ENCODE measurements at regions not wholly inside any gene's neighbourhood (a gene's known extent, or its start where the extent isn't known, plus 50 kb on each side); places are given as distances from the start of the nearest gene placed in this dataset.
A peak's percentile ranks its signal among the peaks of the same experiment; 100 is the strongest.

DNA sequence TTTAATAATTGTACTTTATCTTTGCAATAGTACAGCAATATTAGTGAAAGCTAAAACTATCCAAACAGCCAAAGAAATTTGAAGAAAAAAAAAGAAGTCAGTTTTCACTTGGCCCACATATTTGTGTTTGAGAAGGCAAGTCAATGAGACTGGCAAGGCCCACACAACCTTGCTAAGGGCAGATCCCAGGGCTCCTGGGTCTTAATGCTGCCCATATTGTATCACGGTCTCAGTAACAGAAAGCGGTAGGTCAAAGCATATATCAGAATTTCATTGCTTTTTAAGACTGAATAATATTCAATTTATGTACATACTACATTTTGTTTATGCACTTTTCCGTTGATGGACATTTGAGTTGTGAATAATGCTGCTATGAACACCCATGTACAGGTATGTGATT lies 262.0 kb upstream of the TOPAZ1 start:
- Histone ChIP-seq H3K27ac (ENCODE audit: low read depth, low read length, severe bottlenecking) (no peak overlapping the region), H3K9me3 (ENCODE audit: control insufficient read depth, low read length) (no peaks in the 10 kb centered on the region), H3K36me3 (ENCODE audit: control insufficient read depth, insufficient read depth, low read length) (no peaks in the 10 kb centered on the region), H3K4me1 (ENCODE audit: control insufficient read depth, insufficient read depth, low read length, poor library complexity, severe bottlenecking) (no peaks in the 10 kb centered on the region), H3K4me3 (ENCODE audit: extremely low read depth, insufficient read depth, low read length, poor library complexity, severe bottlenecking) (no peak overlapping the region)
- WGBS, 2 experiments (ENCODE audit: insufficient coverage in 2 of 2) = 80% methylated on average over 1 of the region's 3 CpGs; no CpG with 5 or more reads in 1 of the 2 experiments

- Histone ChIP-seq H3K4me3 (ENCODE audit: extremely low read depth, insufficient read depth, low read length, poor library complexity, severe bottlenecking) (peak overlapping the region; percentile 25), H3K27ac (ENCODE audit: low read depth, low read length, severe bottlenecking) (no peak overlapping the region)
- 0 to 1% methylated on average over 50 to 61 of the region's 73 CpGs for WGBS, 2 experiments (ENCODE audit: insufficient coverage in 2 of 2)
Measured at GRCh38 chr3:43994657-43995546, 246.8 kb upstream of the TOPAZ1 start.

GRCh38 chr3:43995547-43996378 lies 245.9 kb upstream of the TOPAZ1 start:
- H3K4me1 ChIP-seq (ENCODE audit: control insufficient read depth, insufficient read depth, low read length, poor library complexity, severe bottlenecking) = peaks cover 3% of the 10 kb centered on the region
- H3K4me3 ChIP-seq (ENCODE audit: extremely low read depth, insufficient read depth, low read length, poor library complexity, severe bottlenecking) = peak overlapping the region; percentile 25
- H3K27ac ChIP-seq (ENCODE audit: low read depth, low read length, severe bottlenecking) = no peak overlapping the region
- 0 to 1% methylated on average over 34 to 35 of the region's 58 CpGs for WGBS, 2 experiments (ENCODE audit: insufficient coverage in 2 of 2)
- no peaks in the 10 kb centered on the region for H3K9me3 ChIP-seq (ENCODE audit: control insufficient read depth, low read length)
- H3K36me3 ChIP-seq (ENCODE audit: control insufficient read depth, insufficient read depth, low read length) = no peaks in the 10 kb centered on the region

More at GRCh38 chr3:43994657-43995546, 246.8 kb upstream of the TOPAZ1 start:
- Histone ChIP-seq H3K4me1 (ENCODE audit: control insufficient read depth, insufficient read depth, low read length, poor library complexity, severe bottlenecking) (peaks cover 3% of the 10 kb centered on the region), H3K9me3 (ENCODE audit: control insufficient read depth, low read length) (no peaks in the 10 kb centered on the region), H3K36me3 (ENCODE audit: control insufficient read depth, insufficient read depth, low read length) (no peaks in the 10 kb centered on the region)

- Histone ChIP-seq H3K4me3 (ENCODE audit: extremely low read depth, insufficient read depth, low read length, poor library complexity, severe bottlenecking) (peak overlapping the region; percentile 25), H3K27ac (ENCODE audit: low read depth, low read length, severe bottlenecking) (no peak overlapping the region), H3K4me1 (ENCODE audit: control insufficient read depth, insufficient read depth, low read length, poor library complexity, severe bottlenecking) (peaks cover 3% of the 10 kb centered on the region), H3K9me3 (ENCODE audit: control insufficient read depth, low read length) (no peaks in the 10 kb centered on the region), H3K36me3 (ENCODE audit: control insufficient read depth, insufficient read depth, low read length) (no peaks in the 10 kb centered on the region)
- WGBS, 2 experiments (ENCODE audit: insufficient coverage in 2 of 2) = 0% methylated on average over 56 to 58 of the region's 71 CpGs
Measured at GRCh38 chr3:43996379-43997301, 245.0 kb upstream of the TOPAZ1 start.

- Histone ChIP-seq H3K27ac (ENCODE audit: low read depth, low read length, severe bottlenecking) (no peak overlapping the region), H3K4me3 (ENCODE audit: extremely low read depth, insufficient read depth, low read length, poor library complexity, severe bottlenecking) (no peak overlapping the region)
- 0 to 5% methylated on average over 3 of the region's 12 CpGs for WGBS, 2 experiments (ENCODE audit: insufficient coverage in 2 of 2)
Measured at GRCh38 chr3:43997316-43997715, 244.4 kb upstream of the TOPAZ1 start.

DNA sequence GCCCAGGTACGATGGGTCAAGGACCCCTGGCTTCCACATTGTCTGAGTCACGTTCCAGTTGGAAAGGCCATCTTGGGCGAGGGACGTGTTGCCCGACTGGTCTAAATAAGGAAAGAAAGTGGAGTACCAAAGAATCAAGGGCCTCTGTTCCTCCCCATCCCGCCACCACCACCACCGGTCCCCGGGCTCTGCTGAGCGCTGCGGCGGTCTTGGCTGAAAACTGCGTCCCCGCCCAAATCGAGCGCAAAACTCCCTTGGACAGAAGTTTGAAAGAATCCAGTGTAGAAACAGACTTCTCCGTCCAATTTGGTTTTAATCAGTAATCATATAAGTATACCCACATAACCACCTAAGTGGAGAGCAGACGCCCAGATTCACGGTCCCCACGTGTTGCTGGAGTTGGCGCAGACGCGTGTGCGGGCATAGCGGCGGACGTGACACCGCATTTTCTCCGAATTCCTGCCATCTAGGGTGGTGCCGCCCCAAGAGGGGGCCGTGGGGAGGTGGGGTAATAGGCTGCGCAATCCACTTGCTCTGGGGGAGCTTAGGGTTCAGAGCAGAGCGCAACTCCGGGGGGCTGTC lies 243.8 kb upstream of the TOPAZ1 start:
- no peak overlapping the region for H3K27ac ChIP-seq (ENCODE audit: low read depth, low read length, severe bottlenecking)
- H3K4me1 ChIP-seq (ENCODE audit: control insufficient read depth, insufficient read depth, low read length, poor library complexity, severe bottlenecking) = peaks cover 3% of the 10 kb centered on the region
- H3K9me3 ChIP-seq (ENCODE audit: control insufficient read depth, low read length) = no peaks in the 10 kb centered on the region
- peak overlapping the region; percentile 49 for H3K4me3 ChIP-seq (ENCODE audit: extremely low read depth, insufficient read depth, low read length, poor library complexity, severe bottlenecking)
- WGBS, 2 experiments (ENCODE audit: insufficient coverage in 2 of 2) = 1 to 3% methylated on average over 19 to 29 of the region's 33 CpGs
- H3K36me3 ChIP-seq (ENCODE audit: control insufficient read depth, insufficient read depth, low read length) = no peaks in the 10 kb centered on the region

More at GRCh38 chr3:43997316-43997715, 244.4 kb upstream of the TOPAZ1 start:
- Histone ChIP-seq H3K4me1 (ENCODE audit: control insufficient read depth, insufficient read depth, low read length, poor library complexity, severe bottlenecking) (peaks cover 3% of the 10 kb centered on the region), H3K36me3 (ENCODE audit: control insufficient read depth, insufficient read depth, low read length) (no peaks in the 10 kb centered on the region), H3K9me3 (ENCODE audit: control insufficient read depth, low read length) (no peaks in the 10 kb centered on the region)

DNA sequence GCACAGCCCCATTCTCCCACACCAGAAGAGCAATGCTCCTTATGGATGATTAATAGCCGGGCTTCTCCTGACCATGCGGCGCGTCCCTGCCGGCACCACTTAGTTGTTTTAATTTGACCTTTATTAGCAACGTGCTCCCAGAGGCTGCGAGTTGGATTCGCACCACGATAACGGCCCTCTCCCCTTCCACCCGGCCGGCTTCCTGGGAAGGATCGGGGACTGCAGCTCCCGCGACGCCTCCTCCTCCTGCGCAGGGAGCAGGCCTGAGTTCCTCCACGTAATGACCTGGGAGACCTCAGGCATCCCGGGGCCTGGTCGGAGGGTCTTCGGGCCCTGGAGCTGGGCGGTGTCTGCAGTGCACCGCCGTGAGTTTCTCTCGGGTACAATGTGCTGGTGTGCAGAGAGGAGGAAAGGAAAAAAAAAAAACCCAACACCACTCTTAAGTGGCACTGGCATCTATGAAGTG lies 243.3 kb upstream of the TOPAZ1 start:
- Histone ChIP-seq H3K27ac (ENCODE audit: low read depth, low read length, severe bottlenecking) (no peak overlapping the region), H3K36me3 (ENCODE audit: control insufficient read depth, insufficient read depth, low read length) (no peaks in the 10 kb centered on the region), H3K4me3 (ENCODE audit: extremely low read depth, insufficient read depth, low read length, poor library complexity, severe bottlenecking) (peak overlapping the region; percentile 49), H3K9me3 (ENCODE audit: control insufficient read depth, low read length) (no peaks in the 10 kb centered on the region), H3K4me1 (ENCODE audit: control insufficient read depth, insufficient read depth, low read length, poor library complexity, severe bottlenecking) (peaks cover 3% of the 10 kb centered on the region)
- WGBS, 2 experiments (ENCODE audit: insufficient coverage in 2 of 2) = 1 to 3% methylated on average over 15 to 16 of the region's 25 CpGs

- H3K27ac ChIP-seq (ENCODE audit: low read depth, low read length, severe bottlenecking) = no peak overlapping the region
Measured at GRCh38 chr3:43998836-43999727, 242.6 kb upstream of the TOPAZ1 start.

DNA sequence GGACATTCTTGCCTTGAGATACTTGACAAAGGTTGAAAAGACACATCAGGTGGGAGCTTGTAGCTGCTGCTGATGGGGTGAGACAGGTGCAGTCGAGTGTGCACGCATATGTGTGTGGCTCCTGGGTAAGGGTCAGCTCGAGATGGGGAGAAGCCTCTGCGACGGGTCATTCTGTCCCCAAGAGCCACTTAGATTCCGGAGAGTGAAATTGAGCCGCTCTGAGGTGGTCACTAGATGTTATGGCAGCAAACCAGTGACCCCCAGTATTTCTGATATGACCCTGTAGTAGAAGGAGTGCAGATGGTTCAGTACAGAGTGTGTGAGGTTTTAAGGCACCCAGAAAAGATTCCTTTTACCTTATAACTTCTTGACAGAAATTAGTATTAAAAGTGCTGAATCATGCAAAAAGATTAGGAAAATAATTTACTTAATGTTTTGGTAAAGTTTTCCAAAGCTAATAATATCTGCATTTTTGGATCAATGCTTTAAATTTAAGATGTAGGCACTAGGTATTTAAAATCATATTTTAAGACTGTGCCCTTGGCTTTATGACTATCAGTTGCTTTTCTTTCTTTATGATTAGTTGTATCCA lies 241.9 kb upstream of the TOPAZ1 start:
- H3K9me3 ChIP-seq (ENCODE audit: control insufficient read depth, low read length) = no peaks in the 10 kb centered on the region
- peak overlapping the region; percentile 49 for H3K4me3 ChIP-seq (ENCODE audit: extremely low read depth, insufficient read depth, low read length, poor library complexity, severe bottlenecking)
- H3K27ac ChIP-seq (ENCODE audit: low read depth, low read length, severe bottlenecking) = no peak overlapping the region
- no peaks in the 10 kb centered on the region for H3K4me1 ChIP-seq (ENCODE audit: control insufficient read depth, insufficient read depth, low read length, poor library complexity, severe bottlenecking)
- 60 to 72% methylated on average over 5 to 6 of the region's 7 CpGs for WGBS, 2 experiments (ENCODE audit: insufficient coverage in 2 of 2)
- no peaks in the 10 kb centered on the region for H3K36me3 ChIP-seq (ENCODE audit: control insufficient read depth, insufficient read depth, low read length)

More at GRCh38 chr3:43998836-43999727, 242.6 kb upstream of the TOPAZ1 start:
- Histone ChIP-seq H3K4me3 (ENCODE audit: extremely low read depth, insufficient read depth, low read length, poor library complexity, severe bottlenecking) (peak overlapping the region; percentile 49), H3K9me3 (ENCODE audit: control insufficient read depth, low read length) (no peaks in the 10 kb centered on the region), H3K36me3 (ENCODE audit: control insufficient read depth, insufficient read depth, low read length) (no peaks in the 10 kb centered on the region), H3K4me1 (ENCODE audit: control insufficient read depth, insufficient read depth, low read length, poor library complexity, severe bottlenecking) (peaks cover 3% of the 10 kb centered on the region)
- WGBS, 2 experiments (ENCODE audit: insufficient coverage in 2 of 2) = 3% methylated on average over 58 to 86 of the region's 93 CpGs

Measured in mesodermal cell (in vitro differentiated cells).